SKM-1 (cell line): ENCODE measurements at regions not wholly inside any gene's neighbourhood (a gene's known extent, or its start where the extent isn't known, plus 50 kb on each side); places are given as distances from the start of the nearest gene placed in this dataset.

Experiments
- DNase-seq: peaks from one replicate; lab custom pipeline; 2025; ENCODE audit not compliant: unreplicated experiment; lab: John Stamatoyannopoulos, UW

DNA sequence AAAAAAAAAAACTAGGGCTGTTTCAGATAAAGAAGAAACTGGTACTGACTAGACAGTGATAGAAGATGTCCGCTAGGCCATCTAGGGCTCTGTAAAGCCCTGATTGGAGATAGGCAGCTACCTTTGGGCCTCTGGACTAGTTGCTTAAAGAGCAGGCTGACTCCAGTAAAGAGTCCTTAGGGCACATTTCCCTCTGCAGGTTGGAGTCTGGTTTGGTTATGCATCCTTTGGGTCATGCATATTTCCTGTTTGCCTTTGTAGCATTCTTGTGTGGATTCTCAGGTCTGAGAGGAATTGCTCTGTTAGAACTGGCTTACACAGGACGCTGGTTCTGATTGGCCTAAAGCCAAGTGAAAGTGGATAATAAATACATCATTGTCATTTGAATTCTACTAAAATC is 165.5 kb upstream of the LRRN1 start:
- DNase-seq: no peak

DNA sequence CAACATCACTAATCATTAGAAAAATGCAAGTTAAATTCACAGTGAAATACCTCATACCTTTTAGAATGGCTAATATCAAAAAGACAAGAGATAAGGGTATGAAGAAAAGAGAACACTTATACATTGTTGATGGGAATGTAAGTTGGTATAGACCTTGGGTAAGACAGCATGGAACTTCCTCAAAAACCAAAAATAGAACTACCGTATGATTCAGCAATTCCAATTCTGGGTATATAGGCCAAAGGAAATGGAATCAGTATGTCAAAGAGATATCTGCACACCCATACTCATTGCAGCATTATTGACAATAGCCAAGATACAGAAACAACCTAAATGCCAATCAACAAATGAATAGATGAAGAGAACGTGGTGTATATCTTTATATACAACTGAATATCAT is 166.8 kb upstream of the LRRN1 start:
- DNase-seq: peak; percentile 55

DNA sequence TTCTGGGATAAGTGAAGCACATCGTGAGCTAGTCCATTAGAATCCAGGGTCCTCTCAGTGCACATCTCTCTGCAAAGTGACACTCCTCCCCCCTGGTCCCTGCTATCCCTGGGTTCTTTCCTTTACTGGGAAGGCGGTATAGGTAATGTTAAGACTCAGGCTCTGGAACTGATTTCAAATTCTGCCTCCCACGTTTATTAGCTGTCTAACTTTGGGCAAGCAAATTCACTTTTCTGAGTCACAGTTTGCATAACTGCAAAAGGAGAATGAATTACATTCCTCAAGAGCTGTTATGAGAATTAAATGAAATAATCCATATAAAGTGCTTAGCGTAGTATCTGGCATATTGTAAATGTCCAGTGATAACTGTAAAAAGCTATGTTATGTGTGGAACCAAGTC is 168.1 kb upstream of the LRRN1 start:
- DNase-seq: no peak

DNA sequence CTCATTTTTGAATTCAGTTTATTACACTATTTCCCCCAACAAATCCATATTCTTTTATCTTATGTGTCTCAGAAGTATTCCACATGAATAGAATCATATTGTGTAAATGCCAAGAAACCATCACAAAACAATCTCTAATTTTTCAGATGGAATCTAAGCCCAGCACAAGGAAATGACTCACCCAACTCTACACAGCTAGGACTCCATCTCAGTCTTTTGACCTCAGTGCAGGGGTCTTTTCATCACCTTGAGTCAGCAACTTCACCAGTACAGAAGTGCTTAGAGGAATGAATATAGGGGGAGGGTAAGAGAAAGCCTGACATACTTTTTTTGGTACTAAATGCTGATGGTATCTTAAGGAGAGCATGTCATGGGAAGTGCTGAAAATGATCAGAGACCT is 169.3 kb upstream of the LRRN1 start:
- no peak for DNase-seq

DNA sequence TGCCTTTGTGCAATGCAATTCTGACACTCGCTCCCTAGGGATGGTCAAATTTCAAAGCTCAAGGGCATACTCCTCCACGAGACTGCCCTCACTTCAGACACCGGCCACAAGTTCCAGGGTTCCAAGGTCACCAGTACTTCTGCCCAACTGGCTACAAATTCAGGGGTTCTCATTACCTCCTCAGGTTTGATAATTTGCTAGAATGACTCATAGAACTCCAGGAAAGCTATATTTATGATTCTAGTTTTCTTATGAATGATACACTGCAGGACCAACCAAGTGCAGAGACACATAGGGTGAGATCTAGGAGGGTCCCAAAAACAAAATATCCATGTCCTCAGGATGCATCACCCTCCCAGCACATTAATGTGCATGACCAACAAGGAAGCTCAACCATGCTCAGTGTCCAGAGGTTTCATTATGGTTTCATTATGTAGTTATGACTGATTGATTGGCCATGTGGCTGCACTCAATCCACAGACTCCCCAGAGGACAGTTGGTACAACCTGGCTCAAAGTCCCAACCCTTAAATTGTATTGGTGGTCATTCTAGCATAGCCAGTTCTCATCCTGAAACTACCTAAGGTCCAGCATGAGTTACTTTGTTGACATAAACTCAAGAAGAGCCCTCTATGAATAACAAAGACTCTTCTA is 170.4 kb upstream of the LRRN1 start:
- DNase-seq: no peak

DNA sequence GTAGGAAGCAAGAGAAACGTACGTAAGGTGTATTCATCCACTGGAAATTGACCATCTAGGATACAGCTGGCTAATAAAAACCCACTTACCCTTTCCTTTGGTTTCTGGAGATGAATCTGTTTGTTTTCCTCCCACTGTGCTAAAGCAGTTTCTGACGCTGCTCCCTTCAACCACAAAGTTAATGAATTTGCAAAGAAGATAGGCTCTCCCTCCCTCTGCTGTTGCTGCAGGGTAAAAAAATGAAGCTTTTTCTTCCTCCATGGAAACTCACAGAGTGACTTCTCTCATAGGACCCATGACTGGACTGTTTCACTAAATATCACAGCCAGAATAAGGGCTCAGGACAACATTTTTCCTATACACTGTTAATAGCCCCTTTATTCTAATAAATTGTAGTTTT is 172.1 kb upstream of the LRRN1 start:
- DNase-seq: no peak

DNA sequence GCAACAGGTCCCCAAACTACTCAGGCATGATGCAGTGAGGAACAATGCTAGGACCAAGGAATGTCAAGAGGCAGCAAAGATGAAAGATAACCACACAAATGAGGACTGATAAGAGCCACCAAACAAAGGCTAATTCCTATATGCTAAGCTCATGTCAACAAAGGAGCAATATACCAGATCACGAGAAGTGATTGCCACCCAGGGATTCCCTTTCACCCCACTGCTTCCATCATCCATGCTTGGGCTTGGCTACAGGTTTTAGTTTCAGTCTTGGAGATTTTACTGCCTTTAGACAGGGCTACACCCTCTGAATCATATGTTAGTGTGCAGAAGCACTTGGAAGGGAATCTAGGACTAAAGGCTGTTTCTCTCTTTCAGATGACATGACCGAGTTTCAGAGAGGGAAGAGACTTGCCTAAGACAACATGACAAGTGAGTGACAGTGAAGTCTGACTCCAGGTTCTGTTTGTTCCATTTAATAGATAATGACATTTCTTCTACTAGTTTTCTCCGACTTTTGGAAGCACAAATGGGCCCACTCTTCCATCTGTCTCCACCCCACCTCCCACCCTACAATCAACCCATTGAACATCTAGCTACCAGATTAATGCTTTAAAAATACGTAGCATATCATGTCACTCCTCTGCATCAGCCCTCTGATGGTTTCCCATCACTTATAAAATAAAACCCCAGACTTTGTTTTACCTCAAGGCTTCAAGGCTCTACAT is 173.5 kb upstream of the LRRN1 start:
- no peak for DNase-seq

DNA sequence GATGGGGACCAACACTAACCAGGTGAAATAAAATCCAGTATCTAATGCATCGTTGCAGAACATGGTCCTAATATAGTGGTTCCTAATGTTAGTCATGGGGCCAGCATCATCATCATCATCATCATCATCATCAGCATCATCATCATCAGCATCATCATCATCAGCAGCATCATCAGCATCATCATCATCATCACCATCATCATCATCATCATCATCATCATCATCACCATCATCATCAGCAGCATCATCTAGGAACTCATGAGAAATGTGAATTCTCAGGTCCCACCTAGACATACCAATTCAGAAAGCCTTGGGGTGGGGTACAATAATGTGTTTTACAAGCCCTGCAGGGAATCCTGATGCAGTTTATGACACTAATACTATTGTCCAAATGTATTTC is 179.4 kb upstream of the LRRN1 start:
- no peak for DNase-seq

DNA sequence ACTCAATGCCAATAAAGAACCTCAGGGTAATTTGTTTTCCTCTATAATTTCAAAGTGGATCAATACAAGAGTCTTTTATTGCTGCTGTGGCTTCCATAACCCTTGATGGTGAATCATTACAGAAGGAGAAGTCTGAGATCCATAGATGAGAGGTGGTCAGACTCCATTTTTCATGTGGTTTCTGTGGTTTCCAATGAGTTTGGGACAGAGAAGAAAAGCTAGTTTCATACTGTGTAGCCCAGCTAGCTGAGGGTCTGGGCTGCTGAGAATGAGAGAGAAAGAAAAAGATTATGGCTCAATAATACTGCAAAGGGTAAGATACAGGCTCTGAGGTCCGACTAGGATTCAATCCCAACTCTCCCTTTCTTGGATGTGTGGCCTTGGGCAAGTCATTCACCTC is 180.6 kb upstream of the LRRN1 start:
- DNase-seq: no peak

DNA sequence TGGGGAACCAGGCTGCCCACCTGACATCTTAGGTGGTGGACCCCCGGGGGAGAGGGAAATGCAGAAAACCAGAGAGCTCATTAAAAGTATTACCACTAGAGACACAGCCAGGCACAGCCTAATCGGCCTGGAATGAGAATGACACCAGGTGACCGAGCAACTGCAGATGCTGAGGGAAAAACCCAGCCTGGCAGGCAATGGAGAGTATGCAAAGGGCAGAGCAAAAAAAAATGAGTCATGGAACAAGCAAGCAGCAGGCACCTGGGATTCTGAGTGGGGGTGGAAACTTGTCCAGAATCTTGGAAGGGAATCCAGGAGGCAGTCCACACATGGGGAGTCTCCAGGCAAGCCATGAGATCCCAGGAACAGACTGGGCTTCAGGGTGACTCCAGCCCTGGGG is 183.7 kb upstream of the LRRN1 start:
- no peak for DNase-seq

DNA sequence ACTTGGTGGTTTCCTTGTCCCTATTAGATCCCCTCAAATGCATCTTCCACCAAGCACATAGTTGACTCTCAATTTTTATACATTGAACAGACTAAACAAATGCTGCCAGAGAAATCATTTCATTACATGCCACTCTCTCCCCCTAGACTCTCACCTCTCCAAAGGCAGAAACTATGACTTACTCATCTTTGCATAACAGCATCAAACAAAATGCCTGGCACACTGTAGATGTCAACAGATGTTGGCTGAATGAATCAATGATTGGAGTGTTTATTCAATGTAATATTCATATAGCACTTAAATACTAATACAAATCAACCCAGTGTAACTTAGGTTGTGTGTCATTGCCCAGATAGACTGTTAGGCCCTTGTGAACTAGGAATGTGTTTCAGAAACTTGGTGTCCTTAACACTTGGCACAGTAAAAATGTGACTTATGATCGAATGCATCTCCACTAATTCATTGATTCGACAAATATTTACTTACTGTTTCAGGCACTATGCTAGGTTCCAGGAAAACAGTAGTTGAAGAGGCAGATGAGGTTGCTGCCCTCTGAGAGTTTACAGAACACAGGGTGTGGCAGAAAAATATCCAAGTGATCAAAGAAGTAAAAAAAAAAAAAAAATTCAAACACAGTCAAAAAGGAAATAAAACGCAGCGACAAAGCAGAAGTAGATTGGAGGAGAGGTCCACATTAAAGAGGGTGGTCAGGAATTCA is 188.5 kb upstream of the LRRN1 start:
- DNase-seq: no peak

DNA sequence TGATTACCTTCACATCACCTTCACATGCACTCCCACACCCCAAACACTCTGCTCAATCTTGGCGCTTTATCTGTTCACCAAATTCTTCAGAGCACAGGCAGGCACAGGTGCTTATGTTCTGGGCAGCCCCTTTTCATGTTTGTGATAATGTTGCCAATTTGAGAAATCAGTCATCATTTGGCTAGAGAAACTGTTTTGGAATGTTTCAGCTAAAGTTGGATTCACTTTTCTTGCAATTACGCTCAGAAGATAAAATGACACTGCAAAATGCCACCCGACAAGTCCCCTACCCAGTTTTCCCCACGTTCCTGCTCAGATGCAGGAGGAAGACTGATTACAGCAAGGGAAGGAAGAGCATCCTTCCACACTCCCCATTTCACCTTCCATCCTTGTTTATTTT is 192.9 kb upstream of the LRRN1 start:
- DNase-seq: no peak

DNA sequence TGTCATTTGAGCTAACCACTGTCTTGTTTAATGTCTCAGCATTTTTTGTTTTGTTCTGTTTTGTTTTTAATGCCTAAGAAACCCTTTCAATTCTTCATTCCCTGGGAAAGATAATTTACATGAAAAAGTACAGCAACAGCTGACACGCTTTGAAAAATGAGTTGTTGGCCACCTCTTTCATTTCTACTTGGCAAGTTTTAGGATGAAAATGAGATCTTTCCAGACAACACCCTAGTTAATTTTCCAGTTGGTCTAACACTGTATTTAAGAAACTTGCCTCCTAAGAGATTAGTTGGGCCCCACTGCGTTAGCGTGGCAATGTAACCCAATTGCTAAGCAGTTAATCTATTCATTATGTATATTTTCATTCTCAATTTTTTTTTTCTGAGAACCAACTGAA is 194.0 kb upstream of the LRRN1 start:
- no peak for DNase-seq

DNA sequence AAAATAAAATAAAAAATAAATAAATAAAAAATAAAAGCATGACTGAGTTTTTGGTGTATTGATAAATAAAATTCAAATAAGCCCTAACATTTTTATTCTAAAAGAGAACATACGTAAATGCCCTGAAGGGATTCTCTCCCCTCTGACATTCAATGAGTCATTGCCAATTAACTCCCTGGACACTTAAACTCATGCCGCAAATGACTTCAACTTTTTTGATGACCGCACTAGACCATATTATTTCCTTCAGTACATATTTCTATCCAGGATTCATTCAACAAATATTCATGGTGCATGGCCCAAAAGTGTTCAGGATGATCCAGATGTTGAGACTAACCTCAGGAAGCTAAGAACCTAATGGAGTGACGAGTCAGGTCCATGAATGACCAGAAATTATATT is 195.9 kb upstream of the LRRN1 start:
- DNase-seq: no peak

DNA sequence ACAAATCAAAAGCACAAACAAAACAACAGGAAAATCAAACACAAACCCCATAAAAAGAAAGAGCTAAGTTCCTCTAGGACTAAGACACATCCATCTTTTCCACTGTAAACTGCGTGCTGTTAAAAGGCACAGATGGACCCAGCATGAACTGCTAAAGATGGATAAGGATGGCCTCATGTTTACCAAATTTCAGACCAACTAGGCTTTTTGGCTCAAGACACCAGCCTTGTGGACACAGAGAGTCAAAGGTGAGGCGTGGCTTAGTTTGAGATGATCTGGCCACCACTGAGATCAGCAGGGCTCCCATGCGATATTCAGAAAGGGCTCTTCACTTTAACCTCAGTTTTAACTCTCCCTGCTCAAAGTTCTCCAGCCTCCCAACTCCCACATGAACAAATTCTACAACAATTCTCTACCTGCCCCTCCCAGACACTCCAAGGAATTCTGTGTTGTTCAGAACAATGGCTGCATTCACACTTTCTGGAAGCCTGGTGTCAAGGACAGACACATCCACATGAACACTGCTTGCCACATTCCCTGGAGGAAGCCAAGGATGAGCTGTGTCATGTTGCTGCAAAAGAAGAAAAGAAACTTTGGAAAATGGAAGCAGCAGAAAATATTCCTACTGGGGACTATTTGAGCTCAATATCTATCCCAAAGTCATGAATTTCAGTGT is 198.4 kb upstream of the LRRN1 start:
- DNase-seq: no peak

DNA sequence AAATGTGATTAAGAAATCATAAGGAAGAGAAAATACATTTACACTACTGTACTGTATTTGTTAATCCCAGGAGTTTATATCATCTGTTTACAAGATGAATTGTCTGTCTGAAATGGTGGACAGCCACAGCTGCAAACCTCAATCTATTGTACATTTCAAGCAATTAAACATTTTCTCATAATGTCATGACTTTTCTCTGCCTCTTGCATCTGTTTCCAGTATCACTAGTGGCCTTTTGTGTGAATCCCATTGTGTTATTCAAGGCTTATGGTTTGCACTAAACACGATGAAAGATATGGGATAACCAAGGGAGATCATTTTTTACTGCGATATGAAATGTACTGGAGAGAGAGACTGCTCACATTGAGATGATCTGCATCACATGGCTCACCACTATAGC is 200.2 kb upstream of the LRRN1 start:
- DNase-seq: no peak

DNA sequence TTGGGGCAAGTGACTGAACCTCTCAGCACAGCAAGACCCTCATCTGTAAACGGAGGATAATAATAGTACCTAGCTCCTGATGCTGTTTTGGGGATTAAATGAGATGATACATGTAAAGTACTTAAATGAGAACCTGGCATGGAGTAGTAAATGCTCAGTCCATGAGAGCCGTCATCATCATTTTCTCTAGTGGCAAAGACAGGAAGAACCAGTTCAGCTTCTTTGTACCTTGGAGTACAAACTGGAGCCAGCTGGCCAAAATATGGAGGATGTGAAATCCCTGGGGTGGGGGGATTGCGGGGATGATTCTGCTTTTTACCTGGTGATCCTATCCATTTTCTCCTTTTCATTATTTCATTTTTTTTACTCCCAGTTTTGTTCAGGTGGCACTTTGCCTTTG is 204.2 kb upstream of the LRRN1 start:
- DNase-seq: no peak

DNA sequence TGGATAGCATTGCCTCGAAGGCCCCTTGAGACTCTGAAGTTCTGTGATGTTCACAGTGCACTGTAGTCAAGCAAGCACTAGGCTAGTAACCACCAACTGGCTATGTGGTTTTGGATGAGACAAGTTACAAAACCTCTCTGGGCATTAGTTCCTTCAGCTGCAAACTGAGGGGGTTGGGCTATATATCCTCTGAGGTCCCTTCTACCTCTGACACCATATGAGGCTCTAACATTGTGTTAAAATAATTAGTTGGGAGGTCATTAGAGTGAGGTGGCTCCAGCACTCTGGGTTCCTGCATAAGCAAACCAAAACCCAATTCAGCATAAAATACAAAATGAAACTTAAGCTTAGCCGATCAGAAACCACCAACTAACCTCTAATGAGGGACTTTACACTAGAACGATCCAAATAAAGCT is 209.5 kb upstream of the LRRN1 start:
- DNase-seq: peak; percentile 84

DNA sequence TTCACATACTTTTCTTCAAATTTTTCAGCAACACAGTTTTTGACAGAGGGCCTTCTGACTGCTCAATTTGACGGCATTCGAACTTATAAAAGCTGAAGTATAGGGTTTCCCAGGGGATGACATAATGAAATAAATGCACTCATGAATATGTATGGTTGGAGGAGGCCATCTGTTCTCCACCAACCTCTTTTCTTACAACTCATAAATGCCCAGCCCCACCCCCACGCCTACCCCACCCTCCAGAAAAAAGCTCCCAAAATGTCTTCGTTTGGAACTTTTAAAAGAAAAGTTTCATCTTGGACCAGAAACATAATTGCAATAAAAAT is 211.6 kb upstream of the LRRN1 start:
- no peak for DNase-seq

DNA sequence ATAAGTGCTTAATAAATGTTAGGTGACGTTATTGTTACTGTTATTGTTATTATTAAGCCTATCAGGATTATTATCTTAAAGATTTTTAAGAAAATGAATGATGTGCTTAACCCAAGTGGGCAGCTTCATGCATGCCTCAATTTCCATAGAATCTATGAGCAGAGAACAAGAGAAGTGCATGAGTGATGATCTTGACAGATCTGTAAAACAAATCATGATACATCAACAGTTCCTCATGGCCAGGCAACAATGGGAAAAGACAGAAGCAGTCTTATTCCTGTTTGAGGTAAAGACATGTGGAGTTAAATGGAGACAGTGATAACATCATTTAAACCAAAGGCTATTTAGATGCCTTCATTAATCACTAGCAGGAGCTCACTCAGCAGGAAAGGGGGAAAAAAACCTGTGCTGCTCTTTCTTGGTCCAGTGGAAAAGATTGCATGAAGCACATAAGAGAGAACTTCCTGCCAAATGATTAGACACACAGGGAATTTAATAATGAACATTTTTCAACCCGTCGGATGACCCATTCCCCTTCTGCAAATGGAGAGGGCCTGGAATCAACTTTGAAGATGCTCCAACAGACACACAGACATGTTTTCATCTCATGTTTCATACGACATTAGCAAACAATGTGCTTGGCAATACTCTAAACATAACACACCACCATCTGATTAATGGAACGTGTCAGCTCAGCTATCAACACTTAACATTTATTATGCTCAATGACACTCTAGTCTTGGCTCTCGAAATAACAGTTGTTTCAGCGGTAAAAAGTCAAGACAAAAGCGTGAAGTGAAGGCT is 212.2 kb upstream of the LRRN1 start:
- no peak for DNase-seq

DNA sequence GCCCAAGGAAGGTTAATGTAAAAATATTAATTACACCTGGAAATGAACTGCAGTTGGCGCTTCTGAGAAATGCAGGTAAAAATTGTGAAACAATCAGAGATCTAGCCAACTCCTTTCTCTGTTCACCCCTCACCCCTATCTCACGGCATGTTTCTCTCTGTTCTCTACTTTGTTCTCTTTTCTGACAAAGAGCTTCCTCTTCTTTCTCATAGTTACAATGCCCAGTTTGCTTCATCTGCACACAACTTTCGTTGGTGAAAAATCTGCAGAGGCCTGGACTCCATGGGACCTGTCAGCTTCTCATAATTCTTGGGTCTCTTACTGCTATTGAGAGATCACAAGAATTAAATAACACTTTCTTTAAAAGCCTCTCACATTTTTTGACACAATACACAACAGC is 212.9 kb upstream of the LRRN1 start:
- DNase-seq: peak; percentile 55
